ENCODE measurements at regions not wholly inside any gene's neighbourhood (a gene's known extent, or its start where the extent isn't known, plus 50 kb on each side); places are given as distances from the start of the nearest gene placed in this dataset.

- DNase-seq (ENCODE audit: low spot score) = no peak
Measured at GRCh38 chr2:136572335-136572734, 193.0 kb upstream of the THSD7B start.

GRCh38 chr2:136557203-136557602 is 208.1 kb upstream of the THSD7B start:
- DNase-seq (ENCODE audit: low spot score) = no peak

- DNase-seq (ENCODE audit: low spot score) = no peak
Measured at GRCh38 chr2:136550181-136550580, 215.2 kb upstream of the THSD7B start.

- DNase-seq (ENCODE audit: low spot score) = no peak
Measured at GRCh38 chr2:136539355-136539754, 226.0 kb upstream of the THSD7B start.

- no peak for DNase-seq (ENCODE audit: low spot score)
Measured at GRCh38 chr2:136538489-136538888, 226.9 kb upstream of the THSD7B start.

- no peak for DNase-seq (ENCODE audit: low spot score)
Measured at GRCh38 chr2:136534811-136535210, 230.5 kb upstream of the THSD7B start.

GRCh38 chr2:136532171-136532570 is 233.2 kb upstream of the THSD7B start:
- DNase-seq (ENCODE audit: low spot score) = no peak

GRCh38 chr2:136531731-136532130 is 233.6 kb upstream of the THSD7B start:
- DNase-seq (ENCODE audit: low spot score) = no peak

- DNase-seq (ENCODE audit: low spot score) = no peak
Measured at GRCh38 chr2:136530146-136530545, 235.2 kb upstream of the THSD7B start.

GRCh38 chr2:136527560-136527959 is 237.8 kb upstream of the THSD7B start:
- no peak for DNase-seq (ENCODE audit: low spot score)

- no peak for DNase-seq (ENCODE audit: low spot score)
Measured at GRCh38 chr2:136522724-136523123, 242.6 kb upstream of the THSD7B start.

- no peak for DNase-seq (ENCODE audit: low spot score)
Measured at GRCh38 chr2:136517716-136518115, 247.6 kb upstream of the THSD7B start.

GRCh38 chr2:136510244-136510643 is 255.1 kb upstream of the THSD7B start:
- DNase-seq (ENCODE audit: low spot score) = no peak

GRCh38 chr2:136505462-136505861 is 259.9 kb upstream of the THSD7B start:
- no peak for DNase-seq (ENCODE audit: low spot score)

- DNase-seq (ENCODE audit: low spot score) = no peak
Measured at GRCh38 chr2:136502660-136503059, 262.7 kb upstream of the THSD7B start.

- DNase-seq (ENCODE audit: low spot score) = no peak
Measured at GRCh38 chr2:136497709-136498108, 267.6 kb upstream of the THSD7B start.

GRCh38 chr2:136496966-136497365 is 268.4 kb upstream of the THSD7B start:
- DNase-seq (ENCODE audit: low spot score) = no peak

- DNase-seq (ENCODE audit: low spot score) = no peak
Measured at GRCh38 chr2:136495636-136496035, 269.7 kb upstream of the THSD7B start.

GRCh38 chr2:136492901-136493300 is 272.4 kb upstream of the THSD7B start:
- DNase-seq (ENCODE audit: low spot score) = no peak

GRCh38 chr2:136490100-136490499 is 275.2 kb upstream of the THSD7B start:
- DNase-seq (ENCODE audit: low spot score) = no peak

GRCh38 chr2:136487421-136487820 is 277.9 kb upstream of the THSD7B start:
- no peak for DNase-seq (ENCODE audit: low spot score)

- DNase-seq (ENCODE audit: low spot score) = no peak
Measured at GRCh38 chr2:136486115-136486514, 279.2 kb upstream of the THSD7B start.

GRCh38 chr2:136482966-136483365 is 282.4 kb upstream of the THSD7B start:
- no peak for DNase-seq (ENCODE audit: low spot score)

- DNase-seq (ENCODE audit: low spot score) = no peak
Measured at GRCh38 chr2:136482006-136482405, 283.3 kb upstream of the THSD7B start.

GRCh38 chr2:136479696-136480095 is 285.6 kb upstream of the THSD7B start:
- no peak for DNase-seq (ENCODE audit: low spot score)

Measured in CD4-positive, alpha-beta T cell treated with Interleukin-2 at 100 ng/mL for 4 hours (primary cell).